HCT116 (cell line): ENCODE measurements at regions not wholly inside any gene's neighbourhood (a gene's known extent, or its start where the extent isn't known, plus 50 kb on each side); places are given as distances from the start of the nearest gene placed in this dataset.
"Not testable (repeated sequence)": the region's sequence is repeated elsewhere in the genome, so short reads cannot be mapped to it uniquely, and the experiment has no call there.

ENCODE experiments used
- ATAC-seq: fragments of 200-7000 bp; cut with Tn5 transposase; 2 replicates; pipeline ENCODE4 v1.9.1; 2020; ENCODE audit warnings: mild to moderate bottlenecking, moderate library complexity
- BruUV-seq: library from RNA; stranded (reverse); fragments of 400-500 nt; replicated peaks from 2 replicates; lab custom pipeline; 2021; lab: Mats Ljungman, UMichigan
- CTCF ChIA-PET: fragments of 300-600 bp; sonication (Branson Sonifier 250); formaldehyde crosslinking; loops from one replicate; lab custom pipeline; 2021; ENCODE audit warnings: antibody characterized with exemption; lab: Charles Lee
- POLR2A ChIA-PET: fragments of 300-600, 350-600 bp; sonication (Branson Sonifier 250); formaldehyde crosslinking; loops from one replicate; lab custom pipeline; 2021; ENCODE audit warnings: antibody characterized with exemption; lab: Charles Lee
- RAD21 ChIA-PET, 2 experiments: fragments of 300-600 bp; sonication (Branson Sonifier 250); formaldehyde crosslinking; loops; one replicate each; lab custom pipeline; 2023; ENCODE audit warnings: low total read pairs in 2 of 2; ENCODE audit not compliant: uncharacterized antibody in 2 of 2, unreplicated experiment in 2 of 2, low non-redundant PET in 1 of 2; lab: Charles Lee
- DNase-seq: peaks from one replicate; pipeline ENCODE4 v3.0.0-alpha.2; 2010; ENCODE audit warnings: low read depth, low spot score
- H2AFZ ChIP-seq: fragments of 200-600 bp; shearing (Covaris generic), sonication (generic); 2 replicates; pipeline ENCODE4 v1.6.1; 2017; ENCODE audit warnings: low read depth, mixed run types, mixed read lengths, antibody characterized with exemption, low read length; ENCODE audit not compliant: poor library complexity, severe bottlenecking
- H3K27ac ChIP-seq: 2 replicates; pipeline ENCODE4 v1.5.1; 2012; ENCODE audit warnings: low read depth, low read length
- H3K27me3 ChIP-seq: fragments of 200-600 bp; sonication (generic); 2 replicates; pipeline ENCODE4 v1.6.1; 2016; ENCODE audit warnings: mixed run types, low read length, mixed read lengths; ENCODE audit not compliant: insufficient read depth
- H3K36me3 ChIP-seq, 2 experiments: fragments of 200-500 bp in 1 of 2; fragments of 200-600 bp in 1 of 2; sonication (Bioruptor generic) in 1 of 2; sonication (generic) in 1 of 2; 2 replicates each; pipeline versions ENCODE4 v1.5.1 to v1.6.1; 2014 to 2016; ENCODE audit warnings: low read length in 2 of 2, inconsistent platforms in 1 of 2, mixed read lengths in 1 of 2, mixed run types in 1 of 2; ENCODE audit not compliant: insufficient read depth in 2 of 2, control insufficient read depth in 1 of 2
- H3K4me1 ChIP-seq, 2 experiments: fragments of 200-600 bp in 1 of 2; sonication (generic) in 1 of 2; 2 replicates each; pipeline versions ENCODE4 v1.5.1 to v1.6.1; 2012 to 2017; ENCODE audit warnings: low read length in 2 of 2, inconsistent platforms in 1 of 2, mild to moderate bottlenecking in 1 of 2, mixed read lengths in 1 of 2, mixed run types in 1 of 2, moderate library complexity in 1 of 2; ENCODE audit not compliant: insufficient read depth in 2 of 2, control insufficient read depth in 1 of 2
- H3K4me2 ChIP-seq: fragments of 200-600 bp; sonication (generic); 2 replicates; pipeline ENCODE4 v1.6.1; 2017; ENCODE audit warnings: mixed run types, low read length, mixed read lengths
- H3K4me3 ChIP-seq, 2 experiments: fragments of 200-600 bp in 1 of 2; sonication (generic) in 1 of 2; replicated peaks in 1 of 2; 2 replicates each; pipeline ENCODE4 v1.5.1; 2011 to 2016; ENCODE audit warnings: low read length in 2 of 2, control low read depth in 1 of 2, low read depth in 1 of 2, mild to moderate bottlenecking in 1 of 2, mixed read lengths in 1 of 2, mixed run types in 1 of 2
- H3K79me2 ChIP-seq: fragments of 200-600 bp; sonication (generic); 2 replicates; pipeline ENCODE4 v1.6.1; 2017; ENCODE audit warnings: mild to moderate bottlenecking, mixed run types, low read length, moderate library complexity, mixed read lengths; ENCODE audit not compliant: insufficient read depth
- H3K9ac ChIP-seq: fragments of 200-600 bp; sonication (generic); 2 replicates; pipeline ENCODE4 v1.6.1; 2016; ENCODE audit warnings: low read length, mixed read lengths
- H3K9me2 ChIP-seq: fragments of 200-600 bp; sonication (generic), shearing (Covaris generic); 2 replicates; pipeline ENCODE4 v1.6.1; 2017; ENCODE audit warnings: mixed run types, mild to moderate bottlenecking, moderate library complexity; ENCODE audit not compliant: insufficient read depth
- H3K9me3 ChIP-seq, 2 experiments: fragments of 200-500 bp in 1 of 2; fragments of 200-600 bp in 1 of 2; sonication (Bioruptor generic) in 1 of 2; sonication (generic) in 1 of 2; 2 replicates each; pipeline ENCODE4 v1.6.1; 2014 to 2017; ENCODE audit warnings: low read length in 2 of 2, mixed read lengths in 2 of 2, inconsistent platforms in 1 of 2, low read depth in 1 of 2, mild to moderate bottlenecking in 1 of 2, mixed run types in 1 of 2, moderate library complexity in 1 of 2; ENCODE audit not compliant: control insufficient read depth in 1 of 2, insufficient read depth in 1 of 2
- H4K20me1 ChIP-seq: fragments of 200-600 bp; sonication (generic), shearing (Covaris generic); 2 replicates; pipeline ENCODE4 v1.6.1; 2017; ENCODE audit warnings: mixed run types, mild to moderate bottlenecking, moderate library complexity; ENCODE audit not compliant: insufficient read depth
- EGR1 ChIP-seq: IDR thresholded peaks from 2 replicates; pipeline ENCODE4 v1.6.1; 2012; ENCODE audit warnings: low read depth
- SP1 ChIP-seq: IDR thresholded peaks from 2 replicates; pipeline ENCODE4 v1.6.1; 2012; ENCODE audit warnings: low read depth
- ZFX ChIP-seq: fragments of 450-650 bp; IDR thresholded peaks from 2 replicates; pipeline ENCODE4 v1.6.1; 2017
- ZNF274 ChIP-seq: fragments of 200-500 bp; sonication (Bioruptor generic); IDR thresholded peaks from 2 replicates; pipeline ENCODE4 v1.6.1; 2014; ENCODE audit warnings: mild to moderate bottlenecking, low read depth, low read length, inconsistent platforms
- intact Hi-C: fragments of 100-400 bp; cut with micrococcal nuclease; formaldehyde crosslinking; loops from 2 replicates; pipeline ENCODE4 v1.10.0; 2022
- TF ChIP-seq, protein P1 (sequence below): IDR thresholded peaks from 2 replicates; pipeline ENCODE4 v1.6.1; 2012

DNA sequence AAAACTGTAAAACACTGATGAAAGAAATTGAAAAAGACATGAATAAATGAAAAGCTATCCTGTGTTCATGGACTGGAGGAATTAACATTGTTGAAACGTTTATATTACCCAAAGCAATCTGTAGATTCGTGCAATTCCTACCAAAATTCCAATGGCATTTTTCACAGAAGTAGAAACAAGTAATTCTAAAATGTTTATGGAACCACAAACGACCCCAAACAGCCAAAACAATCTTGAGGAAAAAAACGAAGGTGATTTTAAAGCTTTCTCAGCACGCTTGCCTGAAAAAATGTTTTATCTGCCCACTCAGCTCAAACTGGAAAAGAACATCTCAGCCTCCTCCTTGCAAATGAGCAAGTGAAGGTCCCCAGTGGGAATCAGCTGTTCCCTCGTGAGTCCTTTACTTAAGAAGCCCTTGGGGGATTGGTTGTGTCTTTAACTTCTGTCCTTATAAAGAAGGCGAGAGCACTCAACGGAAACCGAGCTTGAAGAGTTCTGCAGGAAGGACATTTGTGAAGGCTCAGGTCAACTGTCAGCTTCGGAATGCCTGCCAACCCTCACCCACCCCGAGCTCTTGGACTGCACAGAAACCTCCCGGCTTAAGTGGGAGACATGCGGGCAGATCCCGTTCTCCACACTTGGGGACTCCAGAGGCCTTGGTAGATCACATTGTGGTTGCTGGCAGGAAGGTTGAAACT is 256.0 kb upstream of the IRS2 start:
- ChIA-PET CTCF (no interaction called here), RAD21 (no interaction called here)
- no peak for ATAC-seq
- H3K9ac ChIP-seq, result no peak overlapping the region
- H3K36me3 ChIP-seq, result no peaks in the 10 kb centered on the region
- no peaks in the 10 kb centered on the region for H3K4me1 ChIP-seq
- H4K20me1 ChIP-seq, result no peaks in the 10 kb centered on the region
- no peaks in the 10 kb centered on the region for H3K79me2 ChIP-seq
- TF ChIP-seq ZFX (no peak), SP1 (no peak), EGR1 (no peak), ZNF274 (no peak)
- TF ChIP-seq, protein P1, sequence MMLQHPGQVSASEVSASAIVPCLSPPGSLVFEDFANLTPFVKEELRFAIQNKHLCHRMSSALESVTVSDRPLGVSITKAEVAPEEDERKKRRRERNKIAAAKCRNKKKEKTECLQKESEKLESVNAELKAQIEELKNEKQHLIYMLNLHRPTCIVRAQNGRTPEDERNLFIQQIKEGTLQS, result no peak
- TF ChIP-seq, all 23 proteins: peak for 0
- no peaks in the 10 kb centered on the region for H3K9me3 ChIP-seq
- H3K27ac ChIP-seq, result no peak overlapping the region
- intact Hi-C loops, result no loop called here
- BruUV-seq, result no TSS peak
- no peaks in the 10 kb centered on the region for H3K27me3 ChIP-seq
- no peak overlapping the region for H2AFZ ChIP-seq
- H3K4me2 ChIP-seq, result no peak overlapping the region
- no peak for DNase-seq
- H3K9me2 ChIP-seq, result no peaks in the 10 kb centered on the region
- H3K4me3 ChIP-seq, result no peak overlapping the region
- POLR2A ChIA-PET, result no interaction called here

DNA sequence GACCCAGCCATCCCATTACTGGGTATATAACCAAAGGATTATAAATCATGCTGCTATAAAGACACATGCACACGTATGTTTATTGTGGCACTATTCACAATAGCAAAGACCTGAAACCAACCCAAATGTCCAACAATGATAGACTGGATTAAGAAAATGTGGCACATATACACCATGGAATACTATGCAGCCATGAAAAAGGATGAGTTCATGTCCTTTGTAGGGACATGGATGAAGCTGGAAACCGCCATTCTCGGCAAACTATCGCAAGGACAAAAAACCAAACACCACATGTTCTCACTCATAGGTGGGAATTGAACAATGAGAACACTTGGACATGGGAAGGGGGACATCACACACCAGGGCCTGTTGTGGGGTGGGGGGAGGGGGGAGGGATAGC is 255.3 kb upstream of the IRS2 start:
- ATAC-seq, POLR2A ChIA-PET, H3K27ac ChIP-seq, H3K4me3 ChIP-seq, H2AFZ ChIP-seq, intact Hi-C loops, H3K79me2 ChIP-seq, H3K9me3 ChIP-seq, H3K4me2 ChIP-seq, H3K27me3 ChIP-seq, BruUV-seq, H3K4me1 ChIP-seq, DNase-seq, H4K20me1 ChIP-seq, H3K9ac ChIP-seq, H3K36me3 ChIP-seq, H3K9me2 ChIP-seq, RAD21 ChIA-PET, CTCF ChIA-PET: not testable (repeated sequence)
